Mesenchymal stem cell (in vitro differentiated cells and primary cell): ENCODE measurements at regions not wholly inside any gene's neighbourhood (a gene's known extent, or its start where the extent isn't known, plus 50 kb on each side); places are given as distances from the start of the nearest gene placed in this dataset.

Experiments
- DNase-seq: peaks from one replicate; pipeline ENCODE4 v3.0.0-alpha.2; 2013
- H2AFZ ChIP-seq: one replicate; pipeline ENCODE4 v1.6.1; 2013; ENCODE audit warnings: low read depth, mild to moderate bottlenecking, control low read depth, inconsistent platforms, low read length, moderate library complexity
- H2AK5ac ChIP-seq: 2 replicates; pipeline ENCODE4 v1.6.1; 2013; ENCODE audit warnings: low read length, moderate library complexity, mild to moderate bottlenecking, inconsistent platforms; ENCODE audit not compliant: severe bottlenecking
- H2BK120ac ChIP-seq: one replicate; pipeline ENCODE4 v1.6.1; 2013; ENCODE audit warnings: low read depth, mild to moderate bottlenecking, inconsistent platforms, low read length, moderate library complexity
- H2BK12ac ChIP-seq, 2 experiments: one replicate each; pipeline ENCODE4 v1.6.1; 2013; ENCODE audit warnings: inconsistent platforms in 2 of 2, low read length in 2 of 2, mild to moderate bottlenecking in 2 of 2, moderate library complexity in 2 of 2, control low read depth in 1 of 2
- H2BK15ac ChIP-seq: one replicate; pipeline ENCODE4 v1.6.1; 2013; ENCODE audit warnings: mild to moderate bottlenecking, low read depth, inconsistent platforms; ENCODE audit not compliant: poor library complexity, severe bottlenecking
- H2BK5ac ChIP-seq: 2 replicates; pipeline ENCODE4 v1.6.1; 2013; ENCODE audit warnings: low read depth, mild to moderate bottlenecking, low read length, control low read depth, inconsistent platforms; ENCODE audit not compliant: poor library complexity, severe bottlenecking
- H3K14ac ChIP-seq, 2 experiments: one replicate each; pipeline ENCODE4 v1.6.1; 2013; ENCODE audit warnings: inconsistent platforms in 2 of 2, low read length in 2 of 2, control low read depth in 1 of 2, mild to moderate bottlenecking in 1 of 2, moderate library complexity in 1 of 2
- H3K18ac ChIP-seq, 2 experiments: one replicate each; pipeline ENCODE4 v1.6.1; 2013; ENCODE audit warnings: inconsistent platforms in 2 of 2, low read length in 2 of 2, control low read depth in 1 of 2, low read depth in 1 of 2, mild to moderate bottlenecking in 1 of 2
- H3K23ac ChIP-seq, 2 experiments: one replicate each; pipeline ENCODE4 v1.6.1; 2013; ENCODE audit warnings: inconsistent platforms in 2 of 2, low read length in 2 of 2, mild to moderate bottlenecking in 2 of 2, moderate library complexity in 2 of 2, control low read depth in 1 of 2
- H3K27ac ChIP-seq: 2 replicates; pipeline ENCODE4 v1.5.1; 2013; ENCODE audit warnings: mild to moderate bottlenecking, moderate library complexity, low read length, control low read depth, inconsistent platforms; ENCODE audit not compliant: poor library complexity, severe bottlenecking
- H3K27me3 ChIP-seq, 2 experiments: 2 replicates each; pipeline versions ENCODE4 v1.6.1 to v1.7.0; 2013; ENCODE audit warnings: low read length in 2 of 2, mild to moderate bottlenecking in 2 of 2, moderate library complexity in 2 of 2, control low read depth in 1 of 2, inconsistent platforms in 1 of 2; ENCODE audit not compliant: control insufficient read depth in 1 of 2, insufficient read depth in 1 of 2
- H3K36me3 ChIP-seq, 2 experiments: 2 replicates each; pipeline versions ENCODE4 v1.6.1 to v1.7.0; 2013; ENCODE audit warnings: low read length in 2 of 2, control low read depth in 1 of 2, inconsistent platforms in 1 of 2, low read depth in 1 of 2, mild to moderate bottlenecking in 1 of 2; ENCODE audit not compliant: insufficient read depth in 2 of 2, control insufficient read depth in 1 of 2
- H3K4ac ChIP-seq, 2 experiments: one replicate each; pipeline ENCODE4 v1.6.1; 2013; ENCODE audit warnings: inconsistent platforms in 2 of 2, low read length in 2 of 2, mild to moderate bottlenecking in 2 of 2, moderate library complexity in 2 of 2, control low read depth in 1 of 2, low read depth in 1 of 2
- H3K4me1 ChIP-seq: 2 replicates; pipeline ENCODE4 v1.6.1; 2013; ENCODE audit warnings: low read depth, low read length, control low read depth; ENCODE audit not compliant: control insufficient read depth, insufficient read depth
- H3K4me2 ChIP-seq: 2 replicates; pipeline ENCODE4 v1.6.1; 2013; ENCODE audit warnings: low read length, mild to moderate bottlenecking, inconsistent platforms; ENCODE audit not compliant: poor library complexity, severe bottlenecking
- H3K4me3 ChIP-seq, 2 experiments: 2 replicates each; pipeline versions ENCODE4 v1.5.1 to v1.7.0; 2013; ENCODE audit warnings: low read length in 2 of 2, mild to moderate bottlenecking in 2 of 2, control low read depth in 1 of 2, low read depth in 1 of 2; ENCODE audit not compliant: insufficient read depth in 1 of 2
- H3K79me1 ChIP-seq: replicated peaks from 2 replicates; pipeline ENCODE4 v1.6.1; 2013; ENCODE audit warnings: mild to moderate bottlenecking, control low read depth, low read length, inconsistent platforms; ENCODE audit not compliant: poor library complexity, severe bottlenecking
- H3K9ac ChIP-seq: 2 replicates; pipeline ENCODE4 v1.7.0; 2013; ENCODE audit warnings: mild to moderate bottlenecking, low read length, moderate library complexity
- H3K9me3 ChIP-seq: 2 replicates; pipeline ENCODE4 v1.7.0; 2013; ENCODE audit warnings: mild to moderate bottlenecking, low read length; ENCODE audit not compliant: control insufficient read depth
- H4K8ac ChIP-seq: one replicate; pipeline ENCODE4 v1.6.1; 2013; ENCODE audit warnings: inconsistent platforms, mild to moderate bottlenecking, low read length, moderate library complexity
- H4K91ac ChIP-seq: one replicate; pipeline ENCODE4 v1.6.1; 2013; ENCODE audit warnings: mild to moderate bottlenecking, low read length, inconsistent platforms
- WGBS: methylation state at CpG from one replicate; pipeline ENCODE4 v1.1.7; 2013; ENCODE audit warnings: mixed read lengths; 5-methylcytosine and 5-hydroxymethylcytosine counted together

DNA sequence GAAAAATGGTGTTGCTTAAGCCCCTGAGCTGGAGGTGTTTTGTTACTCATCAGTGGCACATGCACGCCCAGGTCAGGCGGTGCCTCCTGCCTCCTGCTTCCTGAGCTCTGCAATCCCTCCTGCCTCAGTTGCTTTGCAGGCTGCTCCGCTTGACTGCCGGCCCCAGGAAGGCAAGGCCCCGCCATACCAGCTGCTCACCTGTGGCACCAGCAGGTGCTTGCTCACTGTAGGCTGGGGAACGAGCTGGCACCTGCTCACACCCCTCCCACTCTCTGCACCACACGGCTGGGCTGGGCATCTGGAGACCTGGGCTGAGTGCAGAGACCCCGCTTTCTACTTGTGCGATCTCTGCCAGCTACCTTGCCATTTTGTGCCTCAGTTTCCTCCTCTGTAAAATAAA is 200.2 kb downstream of the RBFOX3 start:
- Histone ChIP-seq H3K4me3 (no peak overlapping the region), H3K4me2 (no peak overlapping the region), H3K27me3 (peaks cover 20 to 91% of the 10 kb centered on the region in 2 experiments), H3K14ac (no peak overlapping the region), H2AK5ac (no peak overlapping the region), H3K18ac (no peak overlapping the region), H3K9me3 (no peaks in the 10 kb centered on the region), H3K79me1 (no peaks in the 10 kb centered on the region), H2BK5ac (no peak overlapping the region), H3K23ac (no peak overlapping the region), H2BK120ac (no peak overlapping the region), H3K36me3 (no peaks in the 10 kb centered on the region), H2BK12ac (no peak overlapping the region), H3K4ac (no peak overlapping the region), H3K27ac (no peak overlapping the region), H4K8ac (no peak overlapping the region), H3K9ac (no peak overlapping the region), H3K4me1 (no peaks in the 10 kb centered on the region), H2AFZ (no peak overlapping the region), H2BK15ac (no peak overlapping the region), H4K91ac (no peak overlapping the region)
- DNase-seq = no peak
- 76% methylated on average over 9 of the region's 9 CpGs for WGBS

DNA sequence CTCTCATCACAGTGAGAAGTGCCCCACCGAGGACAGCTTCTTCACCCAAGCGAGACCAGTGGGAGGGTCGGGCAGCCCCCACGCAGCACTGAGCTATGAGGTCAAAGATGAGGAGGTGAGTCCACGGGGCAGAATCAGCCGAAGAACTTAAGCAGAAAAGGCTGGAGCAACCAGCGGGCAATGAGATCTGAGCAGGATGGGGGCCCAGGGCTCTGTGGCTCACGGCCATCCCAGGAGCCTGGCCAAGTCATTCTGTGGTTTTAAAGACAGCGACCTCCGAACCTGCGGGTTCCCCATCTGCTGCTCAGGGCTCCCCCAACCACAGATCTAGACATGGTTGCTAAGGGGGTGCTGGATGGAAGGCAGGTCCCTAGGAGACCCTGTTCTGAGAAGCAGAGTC is 202.6 kb downstream of the RBFOX3 start:
- Histone ChIP-seq H3K4ac (no peak overlapping the region), H3K23ac (no peak overlapping the region), H4K8ac (no peak overlapping the region), H2AK5ac (no peak overlapping the region), H2BK15ac (no peak overlapping the region), H3K18ac (no peak overlapping the region), H3K79me1 (no peaks in the 10 kb centered on the region), H2AFZ (no peak overlapping the region), H3K9me3 (no peaks in the 10 kb centered on the region), H3K4me3 (no peak overlapping the region), H3K14ac (no peak overlapping the region), H4K91ac (no peak overlapping the region), H3K27me3 (peaks cover 20 to 86% of the 10 kb centered on the region in 2 experiments), H3K27ac (no peak overlapping the region), H2BK12ac (no peak overlapping the region), H3K4me2 (no peak overlapping the region), H3K4me1 (no peaks in the 10 kb centered on the region), H2BK120ac (no peak overlapping the region), H3K9ac (no peak overlapping the region), H2BK5ac (no peak overlapping the region), H3K36me3 (no peaks in the 10 kb centered on the region)
- no peak for DNase-seq
- whole genome bisulfite sequencing = 62% methylated on average over 11 of the region's 11 CpGs

DNA sequence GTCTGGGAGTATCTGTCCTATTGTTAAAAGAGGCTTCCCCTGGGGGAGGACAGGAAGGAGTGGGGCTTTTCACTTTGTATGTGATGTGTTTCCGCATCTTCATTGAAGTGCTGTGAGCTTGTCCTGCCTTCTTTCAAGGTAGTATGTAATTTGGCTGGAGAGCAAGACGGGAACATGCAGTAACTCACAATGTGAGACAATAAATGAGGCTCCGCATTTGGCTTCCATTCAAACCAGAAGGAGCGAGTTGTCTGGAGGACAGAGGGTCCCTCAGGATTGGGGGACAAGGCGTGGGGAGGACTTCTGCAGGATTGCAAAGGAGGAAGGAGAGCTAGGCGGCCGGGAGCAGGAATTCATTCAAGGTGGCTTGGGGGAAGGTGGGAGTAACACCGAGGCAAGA is 203.5 kb downstream of the RBFOX3 start:
- H2AK5ac ChIP-seq = no peak overlapping the region
- no peak for DNase-seq

GRCh38 chr17:79406316-79406715 is 204.5 kb downstream of the RBFOX3 start:
- Histone ChIP-seq H3K18ac (no peak overlapping the region), H2BK120ac (no peak overlapping the region), H3K4me2 (no peak overlapping the region), H3K79me1 (no peaks in the 10 kb centered on the region), H3K4me1 (no peaks in the 10 kb centered on the region), H3K23ac (no peak overlapping the region), H2BK12ac (no peak overlapping the region), H3K4ac (no peak overlapping the region), H2BK5ac (no peak overlapping the region), H3K9me3 (no peaks in the 10 kb centered on the region), H2AFZ (no peak overlapping the region), H3K4me3 (no peak overlapping the region), H3K27me3 (peaks cover 20 to 93% of the 10 kb centered on the region in 2 experiments), H2AK5ac (no peak overlapping the region), H3K14ac (no peak overlapping the region), H4K8ac (no peak overlapping the region), H3K36me3 (no peaks in the 10 kb centered on the region), H3K27ac (no peak overlapping the region), H2BK15ac (no peak overlapping the region), H3K9ac (no peak overlapping the region), H4K91ac (no peak overlapping the region)
- 75% methylated on average over 16 of the region's 16 CpGs for WGBS
- DNase-seq = no peak

More for the DNA sequence above, 203.5 kb downstream of the RBFOX3 start:
- H3K4me3 ChIP-seq = no peak overlapping the region
- peaks cover 20 to 87% of the 10 kb centered on the region in 2 experiments for H3K27me3 ChIP-seq
- 69% methylated on average over 7 of the region's 8 CpGs for WGBS
- H3K79me1 ChIP-seq = no peaks in the 10 kb centered on the region
- H3K18ac ChIP-seq = no peak overlapping the region
- no peaks in the 10 kb centered on the region for H3K36me3 ChIP-seq
- no peak overlapping the region for H3K9ac ChIP-seq
- no peak overlapping the region for H3K4ac ChIP-seq
- no peak overlapping the region for H2BK15ac ChIP-seq
- H3K4me1 ChIP-seq = no peaks in the 10 kb centered on the region
- H2AFZ ChIP-seq = no peak overlapping the region
- H3K27ac ChIP-seq = no peak overlapping the region
- H2BK5ac ChIP-seq = no peak overlapping the region
- no peak overlapping the region for H2BK120ac ChIP-seq
- no peak overlapping the region for H4K91ac ChIP-seq
- H3K23ac ChIP-seq = no peak overlapping the region
- no peak overlapping the region for H4K8ac ChIP-seq
- H3K14ac ChIP-seq = no peak overlapping the region
- no peak overlapping the region for H3K4me2 ChIP-seq
- no peak overlapping the region for H2BK12ac ChIP-seq
- H3K9me3 ChIP-seq = no peaks in the 10 kb centered on the region
